ENCODE measurements at regions not wholly inside any gene's neighbourhood (a gene's known extent, or its start where the extent isn't known, plus 50 kb on each side); places are given as distances from the start of the nearest gene placed in this dataset.

GRCh38 chr4:124519196-124519595, 193.3 kb downstream of the ANKRD50 start:
- no peak for DNase-seq

- no peak for DNase-seq
These were observed 188.7 kb downstream of the ANKRD50 start for GRCh38 chr4:124523816-124524215.

GRCh38 chr4:124525524-124525923, 187.0 kb downstream of the ANKRD50 start:
- DNase-seq = no peak

GRCh38 chr4:124526331-124526730, 186.2 kb downstream of the ANKRD50 start:
- no peak for DNase-seq

- DNase-seq = no peak
These were observed 185.8 kb downstream of the ANKRD50 start for GRCh38 chr4:124526769-124527168.

- no peak for DNase-seq
These were observed 185.2 kb downstream of the ANKRD50 start for GRCh38 chr4:124527364-124527763.

GRCh38 chr4:124529131-124529530, 183.4 kb downstream of the ANKRD50 start:
- DNase-seq = no peak

- no peak for DNase-seq
These were observed 182.0 kb downstream of the ANKRD50 start for GRCh38 chr4:124530464-124531077.

- no peak for DNase-seq
These were observed 178.4 kb downstream of the ANKRD50 start for GRCh38 chr4:124534131-124534530.

GRCh38 chr4:124535003-124535402, 177.5 kb downstream of the ANKRD50 start:
- no peak for DNase-seq

GRCh38 chr4:124536946-124537345, 175.6 kb downstream of the ANKRD50 start:
- no peak for DNase-seq

- no peak for DNase-seq
These were observed 174.6 kb downstream of the ANKRD50 start for GRCh38 chr4:124537971-124538370.

- no peak for DNase-seq
These were observed 172.5 kb downstream of the ANKRD50 start for GRCh38 chr4:124540014-124540413.

- no peak for DNase-seq
These were observed 170.7 kb downstream of the ANKRD50 start for GRCh38 chr4:124541652-124542420.

GRCh38 chr4:124555959-124556358, 156.6 kb downstream of the ANKRD50 start:
- DNase-seq = no peak

GRCh38 chr4:124564121-124564520, 148.4 kb downstream of the ANKRD50 start:
- no peak for DNase-seq

- no peak for DNase-seq
These were observed 147.2 kb downstream of the ANKRD50 start for GRCh38 chr4:124565371-124565770.

GRCh38 chr4:124566030-124566429, 146.5 kb downstream of the ANKRD50 start:
- no peak for DNase-seq

GRCh38 chr4:124573056-124573455, 139.5 kb downstream of the ANKRD50 start:
- no peak for DNase-seq

- DNase-seq = no peak
These were observed 132.6 kb downstream of the ANKRD50 start for GRCh38 chr4:124579896-124580295.

- DNase-seq = no peak
These were observed 128.7 kb downstream of the ANKRD50 start for GRCh38 chr4:124583797-124584196.

GRCh38 chr4:124589786-124590185, 122.7 kb downstream of the ANKRD50 start:
- DNase-seq = no peak

- DNase-seq = no peak
These were observed 122.1 kb downstream of the ANKRD50 start for GRCh38 chr4:124590480-124590879.

- no peak for DNase-seq
These were observed 120.9 kb downstream of the ANKRD50 start for GRCh38 chr4:124591637-124592036.

- DNase-seq = no peak
These were observed 119.0 kb downstream of the ANKRD50 start for GRCh38 chr4:124593494-124593893.
